VCaP (cell line): ENCODE measurements at regions not wholly inside any gene's neighbourhood (a gene's known extent, or its start where the extent isn't known, plus 50 kb on each side); places are given as distances from the start of the nearest gene placed in this dataset.

Experiments used
- H3K27ac ChIP-seq: fragments of 450-650 bp; 2 replicates; pipeline ENCODE4 v1.5.1; 2017
- TF ChIP-seq, protein P1 (sequence below): fragments of 450-650 bp; conservative IDR thresholded peaks from 2 replicates; pipeline ENCODE4 v1.5.1; 2017; ENCODE audit warnings: mild to moderate bottlenecking, moderate library complexity

DNA sequence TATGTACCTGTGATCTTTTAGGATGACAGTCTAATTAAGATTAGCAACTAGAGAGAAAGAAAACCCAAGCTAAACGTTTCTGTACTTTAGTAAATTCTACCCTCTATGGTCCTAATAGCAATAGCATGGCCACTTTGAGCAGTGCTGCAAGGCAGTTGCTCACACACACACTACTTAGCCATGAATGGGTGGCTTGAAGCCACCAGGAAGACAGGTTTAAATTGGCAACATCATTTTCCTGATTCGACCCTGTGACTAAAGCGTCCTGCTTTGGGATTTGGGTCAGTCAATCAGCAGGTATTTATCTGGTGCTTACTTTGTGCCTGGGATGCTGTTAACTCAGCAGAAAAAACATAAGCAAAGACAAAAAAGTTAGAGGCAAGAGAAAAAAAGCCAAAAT lies 150.6 kb downstream of the ARRDC3 start:
- TF ChIP-seq, protein P1, sequence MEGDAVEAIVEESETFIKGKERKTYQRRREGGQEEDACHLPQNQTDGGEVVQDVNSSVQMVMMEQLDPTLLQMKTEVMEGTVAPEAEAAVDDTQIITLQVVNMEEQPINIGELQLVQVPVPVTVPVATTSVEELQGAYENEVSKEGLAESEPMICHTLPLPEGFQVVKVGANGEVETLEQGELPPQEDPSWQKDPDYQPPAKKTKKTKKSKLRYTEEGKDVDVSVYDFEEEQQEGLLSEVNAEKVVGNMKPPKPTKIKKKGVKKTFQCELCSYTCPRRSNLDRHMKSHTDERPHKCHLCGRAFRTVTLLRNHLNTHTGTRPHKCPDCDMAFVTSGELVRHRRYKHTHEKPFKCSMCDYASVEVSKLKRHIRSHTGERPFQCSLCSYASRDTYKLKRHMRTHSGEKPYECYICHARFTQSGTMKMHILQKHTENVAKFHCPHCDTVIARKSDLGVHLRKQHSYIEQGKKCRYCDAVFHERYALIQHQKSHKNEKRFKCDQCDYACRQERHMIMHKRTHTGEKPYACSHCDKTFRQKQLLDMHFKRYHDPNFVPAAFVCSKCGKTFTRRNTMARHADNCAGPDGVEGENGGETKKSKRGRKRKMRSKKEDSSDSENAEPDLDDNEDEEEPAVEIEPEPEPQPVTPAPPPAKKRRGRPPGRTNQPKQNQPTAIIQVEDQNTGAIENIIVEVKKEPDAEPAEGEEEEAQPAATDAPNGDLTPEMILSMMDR = no peak
- H3K27ac ChIP-seq = peak overlapping the region; percentile 84

DNA sequence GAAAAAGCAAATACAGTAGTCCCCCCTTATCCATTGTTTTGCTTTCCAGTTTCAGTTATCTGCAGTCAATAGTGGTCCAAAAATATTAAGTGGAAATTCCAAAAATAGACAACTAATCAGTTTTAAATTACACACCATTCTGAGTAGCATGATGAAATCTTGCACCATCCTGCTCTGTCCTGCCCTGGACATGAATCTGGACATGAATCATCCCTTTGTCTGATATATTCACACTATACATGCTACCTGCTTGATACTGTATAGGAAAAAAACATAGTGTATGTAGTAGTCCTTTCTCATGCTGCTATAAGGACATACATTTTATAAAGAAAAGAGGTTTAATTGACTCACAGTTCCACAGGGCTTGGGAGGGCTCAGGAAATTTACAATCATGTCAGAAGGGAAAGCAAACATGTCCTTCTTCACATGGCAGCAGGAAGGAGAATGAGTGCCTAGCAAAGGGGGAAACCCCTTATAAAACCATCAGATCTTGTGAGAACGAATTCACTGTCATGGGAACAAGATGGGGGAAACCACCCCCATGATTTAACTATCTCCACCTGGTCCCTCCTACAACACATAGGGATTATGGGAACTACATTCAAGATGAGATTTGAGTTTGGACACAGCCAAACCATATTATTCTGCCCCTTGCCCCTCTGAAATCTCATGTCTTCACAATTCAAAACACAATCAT lies 153.9 kb downstream of the ARRDC3 start:
- TF ChIP-seq, protein P1 = no peak
- no peak overlapping the region for H3K27ac ChIP-seq

DNA sequence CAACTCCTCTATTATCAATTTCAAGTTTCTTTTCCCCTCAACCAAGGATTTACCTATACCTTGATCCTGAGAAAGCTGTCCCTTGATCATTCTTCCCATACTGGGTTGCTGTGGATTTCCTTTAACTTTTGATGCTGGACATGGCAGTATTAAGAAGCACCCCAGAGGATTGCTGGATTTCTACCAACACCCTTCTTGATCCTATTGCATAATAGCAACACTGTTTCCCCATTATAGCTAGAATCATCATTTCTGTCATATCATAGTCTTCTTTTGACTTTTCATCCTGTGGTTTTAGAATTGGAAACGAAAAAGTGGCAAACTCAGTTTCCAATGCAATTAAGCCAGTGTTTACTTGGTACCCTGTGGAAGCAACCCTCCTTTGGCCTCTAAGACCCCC lies 154.9 kb downstream of the ARRDC3 start:
- TF ChIP-seq, protein P1 = no peak
- H3K27ac ChIP-seq = no peak overlapping the region

DNA sequence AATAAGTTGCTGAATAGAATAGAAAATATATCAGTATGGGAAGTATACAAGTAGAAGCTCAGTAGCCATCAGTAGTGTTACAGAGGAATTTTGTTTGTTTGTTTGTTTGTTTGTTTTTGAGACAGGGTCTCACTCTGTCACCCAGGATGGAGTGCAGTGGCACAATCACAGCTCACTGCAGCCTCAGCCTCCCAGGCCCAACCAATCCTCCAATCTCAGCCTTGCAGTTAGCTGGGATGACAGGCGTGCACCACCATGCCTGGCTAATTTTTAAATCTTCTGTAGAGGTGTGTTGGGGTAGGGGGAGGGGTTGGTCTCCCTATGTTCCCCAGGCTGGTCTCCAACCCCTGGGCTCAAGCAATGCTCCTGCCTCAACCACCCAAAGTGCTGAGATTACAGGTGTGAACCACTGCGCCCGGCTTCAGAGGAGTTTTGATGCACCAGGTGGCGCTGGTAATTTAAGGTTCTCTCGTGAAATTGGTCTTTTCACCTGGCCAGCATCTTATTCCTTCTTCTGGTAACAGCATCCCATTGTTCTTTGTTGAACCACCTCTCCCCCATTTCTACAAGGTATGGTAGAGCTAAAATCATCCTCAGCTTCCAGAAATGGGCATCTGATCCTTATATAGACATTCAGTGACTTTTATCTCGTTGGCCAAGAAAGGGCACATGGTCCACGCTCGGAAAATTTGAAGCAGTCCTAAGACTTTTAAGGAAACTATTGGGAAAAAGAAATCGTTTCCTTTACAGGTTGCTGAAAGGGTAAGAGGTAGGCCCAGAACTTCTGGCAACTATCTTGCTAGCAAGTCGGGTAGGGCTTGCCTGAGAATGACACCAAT lies 157.1 kb downstream of the ARRDC3 start:
- peak overlapping the region; percentile 51 for H3K27ac ChIP-seq
- TF ChIP-seq, protein P1 = peak; percentile 83

DNA sequence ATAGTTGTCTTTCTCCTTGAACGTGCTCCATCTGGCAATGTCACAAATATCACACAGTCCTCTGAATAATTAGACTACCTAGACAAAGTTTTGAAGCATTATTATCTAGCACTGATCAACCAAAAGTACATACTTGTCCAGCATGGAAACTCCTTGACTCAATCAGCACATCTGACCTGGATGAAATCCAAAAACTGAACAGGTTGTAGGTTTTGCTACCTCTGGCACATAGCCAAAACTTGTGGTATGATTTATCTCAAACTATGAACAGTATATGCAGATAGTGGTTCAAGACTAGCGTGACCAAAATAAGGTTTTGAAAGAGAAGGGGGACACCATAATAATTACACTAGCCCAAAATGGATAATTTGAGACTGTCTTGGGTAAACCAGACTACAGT lies 158.1 kb downstream of the ARRDC3 start:
- TF ChIP-seq, protein P1 = no peak
- peak overlapping the region; percentile 51 for H3K27ac ChIP-seq

DNA sequence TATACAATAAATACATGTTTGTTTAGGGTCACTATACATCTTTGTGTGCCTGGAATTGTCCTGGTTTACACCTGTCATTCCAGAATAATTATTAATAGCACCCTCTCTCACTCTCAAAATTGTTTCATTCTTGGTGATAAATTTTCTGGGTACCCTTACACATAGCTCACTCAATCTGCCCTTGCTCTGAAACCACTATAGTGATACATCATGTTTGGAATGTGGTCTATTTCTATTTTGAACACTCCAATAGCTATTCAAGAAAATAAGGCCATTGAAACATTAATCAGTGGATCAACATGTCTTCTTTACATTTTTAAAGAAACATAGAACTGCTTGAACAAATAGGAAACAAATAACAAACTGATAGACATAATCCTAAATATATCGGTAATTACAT lies 158.7 kb downstream of the ARRDC3 start:
- H3K27ac ChIP-seq = peak overlapping the region; percentile 51
- TF ChIP-seq, protein P1 = no peak

DNA sequence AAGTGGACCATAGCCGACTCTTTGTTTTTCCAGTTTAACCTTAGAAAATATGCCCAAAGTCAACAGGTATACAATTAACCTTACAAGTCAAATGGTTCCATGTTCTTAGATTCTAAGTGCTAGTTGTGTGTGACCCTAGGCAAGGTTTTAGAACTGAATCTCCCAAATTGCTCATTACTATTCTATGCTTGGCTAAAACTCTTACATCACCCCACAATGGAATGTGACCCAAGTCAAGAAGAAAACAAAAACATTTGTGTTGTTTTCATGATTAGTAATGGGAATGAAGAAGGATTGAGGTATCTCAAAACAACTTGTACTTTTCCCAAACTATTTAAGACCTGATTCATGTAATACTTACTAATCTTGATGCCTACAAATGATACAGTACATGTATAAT lies 159.2 kb downstream of the ARRDC3 start:
- H3K27ac ChIP-seq = peak overlapping the region; percentile 51; the same call in 1 of the 2 replicates
- TF ChIP-seq, protein P1 = no peak
